Transverse colon (tissue), 4 donors: ENCODE measurements at regions not wholly inside any gene's neighbourhood (a gene's known extent, or its start where the extent isn't known, plus 50 kb on each side); places are given as distances from the start of the nearest gene placed in this dataset.

Source experiments
- DNase-seq: peaks from one replicate; pipeline ENCODE4 v3.0.0-alpha.2; 2019
- H3K27ac ChIP-seq, 4 donors: fragments of 200-600 bp; sonication (generic); 2 replicates each; pipeline ENCODE4 v1.5.1; 2016 to 2018; ENCODE audit warnings: inconsistent platforms in 4 of 4
- H3K27me3 ChIP-seq: fragments of 200-600 bp; sonication (generic); 2 replicates; pipeline ENCODE4 v1.5.1; 2017; ENCODE audit warnings: inconsistent platforms
- H3K36me3 ChIP-seq, 4 donors: fragments of 200-600 bp; sonication (generic); 2 replicates each; pipeline ENCODE4 v1.5.1; 2017 to 2019; ENCODE audit warnings: inconsistent platforms in 4 of 4
- H3K4me1 ChIP-seq, 4 donors: fragments of 200-600 bp; sonication (generic); 2 replicates each; pipeline ENCODE4 v1.5.1; 2017 to 2020; ENCODE audit warnings: inconsistent platforms in 4 of 4
- H3K4me3 ChIP-seq, 4 donors: fragments of 200-600 bp; sonication (generic); 1 replicate in 1 of 4; 2 replicates in 3 of 4; pipeline versions ENCODE4 v1.5.1 to v1.6.1; 2017 to 2019; ENCODE audit warnings: inconsistent platforms in 4 of 4
- H3K9me3 ChIP-seq, 2 donors: fragments of 200-600 bp; sonication (generic); 2 replicates each; pipeline ENCODE4 v1.5.1; 2017 to 2019; ENCODE audit warnings: inconsistent platforms in 2 of 2
- CTCF ChIP-seq, 5 experiments: fragments of 200-600 bp in 3 of 5; fragments of 450-650 bp in 2 of 5; sonication (generic) in 3 of 5; IDR thresholded peaks; 1 replicate in 2 of 5; 2 replicates in 3 of 5; pipeline ENCODE4 v1.5.1; 2016 to 2017; ENCODE audit warnings: antibody characterized with exemption in 5 of 5, inconsistent platforms in 3 of 5, mild to moderate bottlenecking in 2 of 5, moderate library complexity in 1 of 5
- EP300 ChIP-seq: sonication (generic); formaldehyde crosslinking; IDR thresholded peaks from one replicate; pipeline ENCODE4 v1.6.1; 2017; ENCODE audit warnings: antibody characterized with exemption, low read depth
- POLR2A ChIP-seq: fragments of 450-650 bp; IDR thresholded peaks from one replicate; pipeline ENCODE4 v1.6.1; 2016; ENCODE audit warnings: antibody characterized with exemption, mild to moderate bottlenecking, moderate library complexity
- POLR2AphosphoS5 ChIP-seq, 3 donors: sonication (generic); formaldehyde crosslinking; IDR thresholded peaks; one replicate each; pipeline ENCODE4 v1.6.1; 2016; ENCODE audit warnings: antibody characterized with exemption in 3 of 3
- WGBS, 2 donors: methylation state at CpG; one replicate each; pipeline ENCODE4 v1.1.5; 2018; ENCODE audit warnings: low coverage in 1 of 2; 5-methylcytosine and 5-hydroxymethylcytosine counted together
- in situ Hi-C, 4 donors: fragments of 200-750 bp; cut with MboI; loops; one replicate each; pipeline versions ENCODE4 v1.15.0 to v1.15.1; 2017; ENCODE audit warnings: low sequenced_read_pairs in 3 of 4, low pct_ligation_motif_present in 1 of 4, low pct_unique_long_range_greater_than_20kb in 1 of 4
- intact Hi-C: fragments of 100-400 bp; cut with DNase I; formaldehyde crosslinking; loops from one replicate; pipeline ENCODE4 v1.15.1; 2023; ENCODE audit warnings: low total_unique reads

- Histone ChIP-seq H3K9me3 (peaks cover 2 to 11% of the 10 kb centered on the region in 2 donors), H3K4me3 (no peak overlapping the region), H3K36me3 (no peaks in the 10 kb centered on the region), H3K27me3 (no peaks in the 10 kb centered on the region), H3K4me1 (no peaks in the 10 kb centered on the region), H3K27ac (no peak overlapping the region)
- intact Hi-C loops, result no loop called here
- no peak for DNase-seq
- 81 to 89% methylated on average over 2 of the region's 2 CpGs for WGBS, 2 donors
- TF ChIP-seq EP300 (no peak), POLR2A (no peak), POLR2AphosphoS5 (IDR thresholded peaks at IDR 0.05) (no peak), CTCF (IDR thresholded peaks at IDR 0.05) (no peak)
- in situ Hi-C loops, result no loop called here
These were observed 147.4 kb downstream of the TMEM18 start for GRCh38 chr2:529852-530251.

GRCh38 chr2:529424-529823 is 147.8 kb downstream of the TMEM18 start:
- TF ChIP-seq POLR2AphosphoS5 (IDR thresholded peaks at IDR 0.05), result no peak
- no peak for TF ChIP-seq POLR2A
- TF ChIP-seq EP300, result no peak
- peak in 1 of 5 experiments; percentile 10 for TF ChIP-seq CTCF (IDR thresholded peaks at IDR 0.05)
- Histone ChIP-seq H3K4me3 (no peak overlapping the region), H3K9me3 (peaks cover 2 to 11% of the 10 kb centered on the region in 2 donors), H3K27me3 (no peaks in the 10 kb centered on the region), H3K4me1 (no peaks in the 10 kb centered on the region), H3K36me3 (no peaks in the 10 kb centered on the region), H3K27ac (no peak overlapping the region)
- 0 to 2% methylated on average over 2 of the region's 2 CpGs for WGBS, 2 donors
- in situ Hi-C loops (no loop called here), intact Hi-C loops (no loop called here)
- no peak for DNase-seq

GRCh38 chr2:527581-527980 is 149.6 kb downstream of the TMEM18 start:
- Histone ChIP-seq H3K4me3 (no peak overlapping the region), H3K4me1 (no peaks in the 10 kb centered on the region), H3K9me3 (peaks cover 2 to 11% of the 10 kb centered on the region in 2 donors), H3K36me3 (no peaks in the 10 kb centered on the region), H3K27ac (no peak overlapping the region), H3K27me3 (no peaks in the 10 kb centered on the region)
- no peak for DNase-seq
- WGBS, 2 donors, result 72% methylated on average over 12 of the region's 12 CpGs; no CpG with 5 or more reads in 1 of the 2 donors
- TF ChIP-seq POLR2A (no peak), CTCF (IDR thresholded peaks at IDR 0.05) (no peak), EP300 (no peak), POLR2AphosphoS5 (IDR thresholded peaks at IDR 0.05) (no peak)
- intact Hi-C loops, result no loop called here
- in situ Hi-C loops, result no loop called here

- Histone ChIP-seq H3K9me3 (peaks cover 0 to 11% of the 10 kb centered on the region in 2 donors), H3K4me1 (no peaks in the 10 kb centered on the region), H3K36me3 (no peaks in the 10 kb centered on the region), H3K4me3 (no peak overlapping the region), H3K27ac (no peak overlapping the region), H3K27me3 (no peaks in the 10 kb centered on the region)
- intact Hi-C loops (no loop called here), in situ Hi-C loops (no loop called here)
- TF ChIP-seq EP300, result no peak
- no peak for TF ChIP-seq POLR2A
- no peak for TF ChIP-seq CTCF (IDR thresholded peaks at IDR 0.05)
- no peak for TF ChIP-seq POLR2AphosphoS5 (IDR thresholded peaks at IDR 0.05)
- WGBS, 2 donors, result 86 to 96% methylated on average over 5 of the region's 5 CpGs
- no peak for DNase-seq
These were observed 150.3 kb downstream of the TMEM18 start for GRCh38 chr2:526918-527317.
